Hematopoietic multipotent progenitor cell (in vitro differentiated cells): ENCODE measurements at regions not wholly inside any gene's neighbourhood (a gene's known extent, or its start where the extent isn't known, plus 50 kb on each side); places are given as distances from the start of the nearest gene placed in this dataset.
"Not testable (repeated sequence)": the region's sequence is repeated elsewhere in the genome, so short reads cannot be mapped to it uniquely, and the experiment has no call there.

Source experiments
- DNase-seq, 3 donors: peaks; one replicate each; pipeline ENCODE4 v3.0.0-alpha.2; 2011 to 2015; ENCODE audit warnings: low read depth in 2 of 3, low spot score in 2 of 3

GRCh38 chr10:64101606-64102263 is 580.5 kb downstream of the REEP3 start:
- DNase-seq = no peak

- no peak for DNase-seq
Measured at GRCh38 chr10:64102264-64102633, 581.0 kb downstream of the REEP3 start.

DNA sequence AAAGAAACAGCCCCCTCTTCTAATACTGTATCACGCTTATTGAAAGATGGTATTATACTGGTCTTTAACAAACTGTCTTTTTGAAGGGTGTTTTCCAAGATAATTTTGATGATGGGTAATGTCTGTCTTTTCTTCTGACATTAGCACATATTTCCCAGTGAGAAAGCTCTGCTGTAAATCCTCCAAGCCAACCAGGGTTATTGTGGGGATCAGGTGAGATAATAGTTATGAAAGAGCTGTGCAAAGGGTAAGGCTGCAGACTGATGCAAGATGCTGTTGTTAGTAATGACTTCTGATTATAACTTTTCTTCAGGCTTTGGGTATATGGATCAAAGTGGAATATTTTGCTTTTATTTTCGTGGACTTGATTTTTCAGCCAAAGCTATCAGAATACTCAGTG is 581.7 kb downstream of the REEP3 start:
- DNase-seq = no peak

DNA sequence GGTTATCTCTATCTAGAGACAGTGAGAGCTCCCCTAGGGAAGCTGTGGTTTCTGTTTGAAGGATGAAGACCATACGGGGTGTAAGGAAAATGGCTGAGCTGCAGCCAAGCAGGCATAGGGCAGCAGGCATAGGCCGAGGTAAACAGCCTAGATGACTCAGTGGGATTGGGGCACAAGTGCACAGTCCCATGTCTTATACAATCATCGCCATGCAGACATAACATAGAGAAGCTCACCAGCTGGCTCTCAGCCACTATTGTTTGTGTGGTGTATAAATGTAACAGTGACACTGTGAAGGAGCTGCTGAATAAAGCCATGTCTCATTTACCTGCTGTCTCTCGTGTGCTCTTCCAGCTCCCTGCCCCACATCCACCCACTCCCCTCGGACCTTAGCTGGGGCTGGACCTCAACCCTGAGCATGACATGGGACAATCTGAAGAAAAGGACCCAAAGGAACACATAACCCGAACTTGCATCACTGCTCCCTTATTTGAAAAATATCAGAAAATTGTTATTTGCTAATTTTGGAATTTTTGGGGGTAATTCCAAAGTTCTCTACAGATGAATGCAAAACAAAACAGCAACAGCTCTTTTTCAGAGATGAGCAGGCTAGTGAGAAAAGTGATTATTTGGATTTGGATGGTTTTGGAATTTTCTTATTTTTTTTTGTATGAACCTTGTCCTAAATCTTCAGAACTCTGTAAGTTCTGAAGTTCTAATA is 582.7 kb downstream of the REEP3 start:
- no peak for DNase-seq

DNA sequence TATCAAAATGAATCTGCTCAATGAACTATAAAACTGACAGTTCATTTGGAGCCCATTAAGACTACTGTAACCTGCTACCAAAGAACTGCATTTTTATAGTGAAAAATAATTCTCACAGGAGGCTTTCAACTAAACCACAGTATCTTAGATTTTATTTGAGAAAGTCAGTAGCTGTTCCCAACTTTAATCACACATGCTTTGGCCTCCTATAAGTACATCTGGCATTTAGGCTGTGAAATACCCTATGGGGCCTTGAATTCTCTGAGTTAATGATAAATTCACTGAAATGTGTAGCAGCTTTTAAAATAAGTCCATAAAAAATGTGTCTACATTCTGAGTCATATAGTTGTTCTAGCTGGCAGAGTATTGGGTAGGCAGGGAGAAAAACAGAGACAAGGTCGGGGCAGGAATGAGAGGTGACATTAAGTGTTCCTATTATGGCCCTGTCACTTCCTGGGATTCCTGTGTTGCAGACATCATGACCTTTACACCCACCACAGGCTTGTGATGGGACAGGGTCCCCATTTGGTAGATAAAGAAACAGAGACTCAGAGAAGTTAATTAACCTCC is 588.8 kb downstream of the REEP3 start:
- no peak for DNase-seq

- DNase-seq = peak in 1 of 3 donors; percentile 34
Measured at GRCh38 chr10:64112701-64113355, 591.6 kb downstream of the REEP3 start.

GRCh38 chr10:64113375-64113774 is 592.2 kb downstream of the REEP3 start:
- no peak for DNase-seq

- DNase-seq = peak in 1 of 3 donors; percentile 64
Measured at GRCh38 chr10:64113792-64114191, 592.6 kb downstream of the REEP3 start.

- no peak for DNase-seq
Measured at GRCh38 chr10:64115471-64115870, 594.3 kb downstream of the REEP3 start.

- DNase-seq = peak in 1 of 3 donors; percentile 38
Measured at GRCh38 chr10:64115908-64116643, 594.9 kb downstream of the REEP3 start.

GRCh38 chr10:64116707-64117106 is 595.5 kb downstream of the REEP3 start:
- DNase-seq = no peak

DNA sequence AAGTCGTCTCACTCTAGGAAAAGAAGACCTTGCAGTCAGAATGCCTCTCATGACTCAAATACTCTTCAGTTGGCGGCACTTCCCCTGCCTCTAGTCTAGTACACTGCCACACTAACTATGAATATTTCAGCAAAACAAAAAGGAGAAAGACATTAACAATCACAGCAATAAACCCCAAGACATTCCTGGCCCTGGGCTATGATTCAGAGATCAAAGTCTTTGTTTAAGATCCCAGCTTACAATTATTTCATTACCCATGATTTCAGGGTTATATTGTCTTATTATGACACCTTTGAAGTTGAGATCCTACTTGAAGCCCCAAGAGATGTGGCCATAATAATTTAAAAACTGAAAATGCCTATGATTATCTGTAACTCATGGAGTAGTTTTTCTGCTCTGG is 597.5 kb downstream of the REEP3 start:
- DNase-seq = no peak

DNA sequence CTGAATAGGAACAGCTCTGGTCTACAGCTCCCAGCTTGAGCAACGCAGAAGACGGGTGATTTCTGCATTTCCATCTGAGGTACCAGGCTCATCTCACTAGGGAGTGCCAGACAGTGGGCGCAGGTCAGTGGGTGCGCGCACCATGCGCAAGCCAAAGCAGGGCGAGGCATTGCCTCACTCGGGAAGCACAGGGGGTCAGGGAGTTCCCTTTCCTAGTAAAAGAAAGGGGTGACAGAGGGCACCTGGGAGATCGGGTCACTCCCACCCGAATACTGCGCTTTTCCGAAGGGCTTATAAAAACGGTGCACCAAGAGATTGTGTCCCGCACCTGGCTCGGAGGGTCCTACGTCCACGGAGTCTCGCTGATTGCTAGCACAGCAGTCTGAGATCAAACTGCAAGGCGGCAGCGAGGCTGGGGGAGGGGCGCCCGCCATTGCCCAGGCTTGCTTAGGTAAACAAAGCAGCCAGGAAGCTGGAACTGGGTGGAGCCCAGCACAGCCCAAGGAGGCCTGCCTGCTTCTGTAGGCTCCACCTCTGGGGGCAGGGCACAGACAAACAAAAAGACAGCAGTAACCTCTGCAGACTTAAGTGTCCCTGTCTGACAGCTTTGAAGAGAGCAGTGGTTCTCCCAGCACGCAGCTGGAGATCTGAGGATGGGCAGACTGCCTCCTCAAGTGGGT is 599.2 kb downstream of the REEP3 start:
- DNase-seq = not testable (repeated sequence)

DNA sequence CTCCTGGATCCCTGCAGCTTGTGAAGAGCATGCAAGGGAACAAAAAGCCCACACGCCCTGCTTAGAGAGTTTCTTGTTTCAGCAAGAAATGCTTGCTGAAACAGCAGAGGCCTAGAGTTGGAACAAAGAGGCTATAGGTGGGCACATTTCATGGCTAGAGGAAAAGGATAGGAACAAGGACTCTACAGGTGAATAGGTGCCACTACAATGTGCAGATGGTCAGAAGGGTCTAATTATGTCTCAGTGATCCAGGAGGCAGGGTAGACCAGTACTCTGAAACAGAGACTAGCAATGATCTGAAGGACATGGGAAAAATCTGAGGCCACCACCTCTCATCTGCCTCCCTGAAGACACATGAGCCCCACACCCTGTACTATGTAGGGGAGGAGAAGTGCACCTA is 609.0 kb downstream of the REEP3 start:
- no peak for DNase-seq

DNA sequence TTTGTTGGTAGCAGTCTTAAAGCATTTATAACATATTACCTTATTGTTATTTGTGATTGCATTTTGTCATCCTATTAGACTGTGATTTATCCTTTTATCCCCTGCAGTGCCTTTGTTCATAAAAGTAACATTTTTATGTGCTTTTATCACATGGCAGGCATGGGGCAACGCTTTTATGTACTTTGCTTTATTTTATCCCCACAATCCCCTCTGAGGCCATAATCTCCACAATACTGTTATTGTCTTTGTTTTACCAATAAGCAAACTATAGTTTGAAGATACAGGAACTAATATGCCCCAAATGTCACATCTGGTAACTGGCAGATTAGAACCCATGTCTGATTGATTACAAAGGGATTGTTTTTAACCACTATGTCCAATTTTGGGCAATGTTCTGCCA is 613.5 kb downstream of the REEP3 start:
- DNase-seq = no peak

DNA sequence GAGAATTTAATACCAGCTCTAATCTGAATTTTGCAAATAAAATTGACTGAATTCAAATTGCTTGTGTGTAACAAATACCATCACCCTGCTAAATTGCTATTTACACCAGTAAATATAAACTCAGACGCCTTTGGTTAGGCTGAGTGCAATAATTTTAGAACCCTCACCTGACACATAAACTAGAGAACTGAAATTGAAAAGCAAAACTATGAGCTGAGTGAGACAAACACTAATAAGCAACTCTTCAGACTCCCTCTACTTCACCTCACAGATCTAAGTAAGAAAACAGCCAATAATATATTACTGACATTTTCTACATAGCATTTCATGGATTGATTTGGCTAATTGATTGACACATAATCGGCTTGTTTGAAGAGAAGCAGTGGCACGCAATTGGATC is 621.2 kb downstream of the REEP3 start:
- DNase-seq = no peak

GRCh38 chr10:64148607-64149006 is 627.4 kb downstream of the REEP3 start:
- no peak for DNase-seq

DNA sequence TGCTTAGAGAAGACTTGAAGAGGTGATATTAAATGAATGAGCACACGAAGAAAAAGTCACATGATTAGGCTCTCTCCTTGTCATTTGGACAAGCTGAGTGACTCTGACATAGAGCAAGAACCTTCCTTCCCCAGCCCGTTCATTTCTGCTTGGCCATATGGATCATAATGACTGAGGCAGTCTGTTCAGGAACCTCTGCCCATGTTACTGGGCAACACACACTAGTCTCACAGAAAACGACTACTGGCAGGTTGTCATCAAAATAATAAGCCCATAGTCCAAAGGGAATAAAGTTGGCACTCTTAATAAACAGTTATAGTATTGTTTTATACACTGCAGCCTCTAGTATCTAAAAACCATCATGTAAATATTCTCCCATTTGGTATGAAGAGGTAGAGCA is 635.0 kb downstream of the REEP3 start:
- no peak for DNase-seq

GRCh38 chr10:64158551-64158950 is 637.4 kb downstream of the REEP3 start:
- DNase-seq = no peak
